Smooth muscle cell (in vitro differentiated cells): ENCODE measurements at regions not wholly inside any gene's neighbourhood (a gene's known extent, or its start where the extent isn't known, plus 50 kb on each side); places are given as distances from the start of the nearest gene placed in this dataset.

Experiments
- DNase-seq: peaks from one replicate; lab custom pipeline; 2025; ENCODE audit not compliant: unreplicated experiment; lab: John Stamatoyannopoulos, UW
- H2AFZ ChIP-seq: fragments of 200-600 bp; sonication (generic); 2 replicates; pipeline ENCODE4 v1.6.0; 2016; ENCODE audit warnings: antibody characterized with exemption, low read depth, mild to moderate bottlenecking
- H3F3A ChIP-seq: fragments of 200-600 bp; sonication (generic); 2 replicates; pipeline ENCODE4 v1.6.0; 2017; ENCODE audit warnings: antibody characterized with exemption, low read depth
- H3K27ac ChIP-seq: fragments of 200-600 bp; sonication (generic); 2 replicates; pipeline ENCODE4 v1.5.1; 2016; ENCODE audit warnings: low read depth, mild to moderate bottlenecking
- H3K27me3 ChIP-seq: fragments of 200-600 bp; sonication (generic); 2 replicates; pipeline ENCODE4 v1.6.1; 2016; ENCODE audit warnings: low read depth, mild to moderate bottlenecking
- H3K36me3 ChIP-seq: fragments of 200-600 bp; sonication (generic); 2 replicates; pipeline ENCODE4 v1.5.1; 2016; ENCODE audit warnings: low read depth
- H3K4me1 ChIP-seq: fragments of 200-600 bp; sonication (generic); 2 replicates; pipeline ENCODE4 v1.5.1; 2016; ENCODE audit warnings: low read depth
- H3K4me2 ChIP-seq: fragments of 200-600 bp; sonication (generic); 2 replicates; pipeline ENCODE4 v1.6.0; 2016; ENCODE audit warnings: mild to moderate bottlenecking
- H3K4me3 ChIP-seq: fragments of 200-600 bp; sonication (generic); 2 replicates; pipeline ENCODE4 v1.5.1; 2016; ENCODE audit warnings: mild to moderate bottlenecking
- H3K79me2 ChIP-seq: fragments of 200-600 bp; sonication (generic); 2 replicates; pipeline ENCODE4 v1.6.0; 2016; ENCODE audit warnings: low read depth, mild to moderate bottlenecking
- H3K9ac ChIP-seq: fragments of 200-600 bp; sonication (generic); 2 replicates; pipeline ENCODE4 v1.6.0; 2016; ENCODE audit warnings: low read depth
- H3K9me3 ChIP-seq: fragments of 200-600 bp; sonication (generic); replicated peaks from 2 replicates; pipeline ENCODE4 v1.5.1; 2016; ENCODE audit warnings: low read depth
- H4K20me1 ChIP-seq: fragments of 200-600 bp; sonication (generic); 2 replicates; pipeline ENCODE4 v1.6.0; 2016; ENCODE audit warnings: low read depth
- WGBS: methylation state at CpG from one replicate; pipeline ENCODE4 v1.1.7; 2016; ENCODE audit warnings: low lambda C conversion rate; 5-methylcytosine and 5-hydroxymethylcytosine counted together
- TF ChIP-seq, protein P1 (sequence below): fragments of 200-600 bp; sonication (generic); IDR thresholded peaks from 2 replicates; pipeline ENCODE4 v1.5.1; 2017; ENCODE audit warnings: borderline replicate concordance, mild to moderate bottlenecking, antibody characterized with exemption; ENCODE audit not compliant: insufficient read depth, poor library complexity, severe bottlenecking

DNA sequence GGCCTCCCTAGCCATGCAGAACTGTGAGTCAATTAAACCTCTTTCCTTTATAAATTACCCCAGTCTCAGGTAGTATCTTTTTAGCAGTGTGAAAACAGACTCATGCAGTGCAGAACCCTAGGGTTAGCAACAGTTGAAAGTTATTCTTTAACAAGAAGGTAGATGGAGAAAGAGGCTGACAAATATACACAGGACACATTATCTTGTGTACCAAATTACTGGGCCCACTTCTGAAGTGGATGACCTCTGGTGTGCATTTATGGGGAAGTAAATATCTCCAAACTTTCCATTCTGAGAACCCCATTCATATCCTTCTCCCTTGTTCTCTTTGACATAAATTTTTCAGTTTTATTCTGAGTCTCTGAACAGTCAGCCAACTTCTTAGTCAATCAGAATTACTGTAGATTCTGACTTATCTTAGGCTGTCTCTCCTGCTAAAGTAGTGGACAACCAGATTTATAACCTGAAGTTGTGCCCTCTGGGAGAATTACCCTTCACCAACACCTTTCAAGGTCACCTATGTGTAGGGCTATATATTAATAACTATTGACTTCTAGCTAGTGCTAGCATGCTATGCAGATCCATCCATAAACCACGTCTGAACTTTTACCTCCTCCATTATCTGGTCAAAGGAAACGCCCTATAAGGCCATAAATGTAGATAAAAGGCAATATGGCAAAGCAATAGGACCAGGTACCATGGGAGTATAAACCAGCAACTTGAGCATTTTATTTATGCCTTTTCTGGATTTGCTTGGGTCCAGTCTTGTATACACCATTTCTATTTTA lies 72.5 kb upstream of the TAB3 start:
- Histone ChIP-seq H3K9me3 (no peaks in the 10 kb centered on the region), H3K4me1 (no peaks in the 10 kb centered on the region), H3F3A (no peaks in the 10 kb centered on the region), H3K27me3 (no peaks in the 10 kb centered on the region), H2AFZ (no peak overlapping the region), H3K4me2 (no peak overlapping the region), H3K79me2 (no peaks in the 10 kb centered on the region), H4K20me1 (no peaks in the 10 kb centered on the region), H3K4me3 (no peak overlapping the region), H3K9ac (no peak overlapping the region), H3K27ac (no peak overlapping the region), H3K36me3 (no peaks in the 10 kb centered on the region)
- no peak for DNase-seq
- TF ChIP-seq, protein P1, sequence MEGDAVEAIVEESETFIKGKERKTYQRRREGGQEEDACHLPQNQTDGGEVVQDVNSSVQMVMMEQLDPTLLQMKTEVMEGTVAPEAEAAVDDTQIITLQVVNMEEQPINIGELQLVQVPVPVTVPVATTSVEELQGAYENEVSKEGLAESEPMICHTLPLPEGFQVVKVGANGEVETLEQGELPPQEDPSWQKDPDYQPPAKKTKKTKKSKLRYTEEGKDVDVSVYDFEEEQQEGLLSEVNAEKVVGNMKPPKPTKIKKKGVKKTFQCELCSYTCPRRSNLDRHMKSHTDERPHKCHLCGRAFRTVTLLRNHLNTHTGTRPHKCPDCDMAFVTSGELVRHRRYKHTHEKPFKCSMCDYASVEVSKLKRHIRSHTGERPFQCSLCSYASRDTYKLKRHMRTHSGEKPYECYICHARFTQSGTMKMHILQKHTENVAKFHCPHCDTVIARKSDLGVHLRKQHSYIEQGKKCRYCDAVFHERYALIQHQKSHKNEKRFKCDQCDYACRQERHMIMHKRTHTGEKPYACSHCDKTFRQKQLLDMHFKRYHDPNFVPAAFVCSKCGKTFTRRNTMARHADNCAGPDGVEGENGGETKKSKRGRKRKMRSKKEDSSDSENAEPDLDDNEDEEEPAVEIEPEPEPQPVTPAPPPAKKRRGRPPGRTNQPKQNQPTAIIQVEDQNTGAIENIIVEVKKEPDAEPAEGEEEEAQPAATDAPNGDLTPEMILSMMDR: no peak
- 54% methylated on average over 2 of the region's 2 CpGs for WGBS

DNA sequence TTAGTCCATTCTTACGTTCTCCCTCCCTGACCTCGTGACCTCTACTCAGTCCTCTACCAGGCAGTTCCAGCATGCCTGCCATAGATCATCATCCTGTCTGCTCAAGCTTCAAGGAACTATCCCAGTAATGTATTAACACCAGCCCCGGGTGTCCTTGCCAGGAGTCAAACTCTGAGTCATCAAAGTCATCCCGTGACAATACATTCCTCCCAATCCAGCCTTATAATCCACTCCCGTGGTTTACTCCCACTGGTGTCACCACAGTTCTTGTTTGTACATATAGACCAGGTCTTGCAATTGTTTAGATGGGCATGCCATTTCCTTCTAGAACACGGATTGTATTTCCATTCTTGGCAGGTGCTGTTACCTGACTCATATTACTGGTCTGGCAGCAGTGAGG lies 68.7 kb upstream of the TAB3 start:
- Histone ChIP-seq H3K9ac (no peak overlapping the region), H2AFZ (no peak overlapping the region), H3K4me3 (no peak overlapping the region), H3K79me2 (no peaks in the 10 kb centered on the region), H3K27ac (no peak overlapping the region), H3K4me1 (no peaks in the 10 kb centered on the region), H3K36me3 (no peaks in the 10 kb centered on the region), H3K27me3 (no peaks in the 10 kb centered on the region), H3K9me3 (no peaks in the 10 kb centered on the region), H3F3A (no peaks in the 10 kb centered on the region), H3K4me2 (no peak overlapping the region), H4K20me1 (no peaks in the 10 kb centered on the region)
- TF ChIP-seq, protein P1: no peak
- no peak for DNase-seq
- 53% methylated on average over 6 of the region's 6 CpGs for WGBS

DNA sequence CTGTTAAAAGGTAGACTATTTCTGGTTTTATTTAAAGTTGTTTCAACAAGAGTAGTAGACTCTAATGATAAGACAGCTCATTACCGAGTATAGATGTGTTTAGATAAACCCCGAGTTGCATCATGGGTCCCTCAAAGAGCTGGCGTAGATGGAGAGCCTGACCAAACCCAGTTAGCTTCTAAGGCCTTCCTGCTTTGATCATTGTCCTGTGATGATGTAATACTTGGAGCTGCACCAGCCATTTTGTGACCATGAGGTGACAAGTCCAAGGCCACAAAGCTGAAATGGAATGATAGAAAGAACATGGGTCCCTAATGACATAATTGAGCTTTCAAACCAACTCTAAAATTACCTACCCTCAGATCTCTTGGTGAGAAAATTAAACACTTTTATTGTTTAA lies 66.6 kb upstream of the TAB3 start:
- no peaks in the 10 kb centered on the region for H4K20me1 ChIP-seq
- H3K27me3 ChIP-seq: no peaks in the 10 kb centered on the region
- no peaks in the 10 kb centered on the region for H3K36me3 ChIP-seq
- TF ChIP-seq, protein P1: no peak
- WGBS: 81% methylated on average over 3 of the region's 3 CpGs
- H3K27ac ChIP-seq: no peak overlapping the region
- no peaks in the 10 kb centered on the region for H3K4me1 ChIP-seq
- no peaks in the 10 kb centered on the region for H3K9me3 ChIP-seq
- DNase-seq: no peak
- H2AFZ ChIP-seq: no peak overlapping the region
- H3F3A ChIP-seq: no peaks in the 10 kb centered on the region
- H3K79me2 ChIP-seq: no peaks in the 10 kb centered on the region
- H3K9ac ChIP-seq: no peak overlapping the region
- no peak overlapping the region for H3K4me3 ChIP-seq
- no peak overlapping the region for H3K4me2 ChIP-seq

DNA sequence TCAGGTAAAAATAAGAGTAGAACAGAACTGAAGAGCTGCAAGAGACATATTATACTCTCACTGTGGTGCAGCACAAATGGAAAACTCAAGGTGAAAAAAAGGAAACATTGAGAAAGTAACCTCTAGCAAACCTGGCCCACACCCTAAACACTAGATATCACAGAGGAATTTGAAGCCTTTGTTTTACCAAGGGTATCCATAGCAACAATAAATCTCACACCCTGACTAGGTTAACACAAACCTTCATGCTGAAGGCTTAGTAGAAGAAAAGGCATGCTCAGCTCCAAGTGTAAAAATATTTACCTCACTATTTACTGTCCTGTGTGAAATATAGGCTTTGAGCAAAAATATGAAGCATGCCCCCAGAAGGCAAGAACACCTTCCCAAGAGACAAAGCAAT lies 61.9 kb upstream of the TAB3 start:
- Histone ChIP-seq H3K4me1 (no peaks in the 10 kb centered on the region), H3K27me3 (no peaks in the 10 kb centered on the region), H3K9ac (no peak overlapping the region), H3K4me2 (no peak overlapping the region), H3F3A (no peaks in the 10 kb centered on the region), H2AFZ (no peak overlapping the region), H3K4me3 (no peak overlapping the region), H3K79me2 (no peaks in the 10 kb centered on the region), H4K20me1 (no peaks in the 10 kb centered on the region), H3K36me3 (no peaks in the 10 kb centered on the region), H3K27ac (no peak overlapping the region), H3K9me3 (no peaks in the 10 kb centered on the region)
- TF ChIP-seq, protein P1: no peak
- DNase-seq: no peak
